ENCODE measurements at regions not wholly inside any gene's neighbourhood (a gene's known extent, or its start where the extent isn't known, plus 50 kb on each side); places are given as distances from the start of the nearest gene placed in this dataset.

GRCh38 chr13:57314897-57315520 is 148.0 kb downstream of the PRR20E start:
- TF ChIP-seq RAD21 (IDR thresholded peaks at IDR 0.05 in 1 of 2, conservative IDR thresholded peaks at IDR 0.05 in 1 of 2; ENCODE audit: low read depth in 2 of 2, low read length in 2 of 2) = no peak
- no peak for TF ChIP-seq RNF2 (IDR thresholded peaks at IDR 0.05; ENCODE audit: borderline replicate concordance, low read depth, low read length, missing control alignments, poor library complexity, severe bottlenecking)
- TF ChIP-seq EP300 (IDR thresholded peaks at IDR 0.05; ENCODE audit: borderline replicate concordance in 1 of 2, low read depth in 2 of 2, low read length in 2 of 2) = no peak
- no peak for TF ChIP-seq NRF1 (IDR thresholded peaks at IDR 0.05; ENCODE audit: low read depth, low read length)
- TF ChIP-seq, protein P1, sequence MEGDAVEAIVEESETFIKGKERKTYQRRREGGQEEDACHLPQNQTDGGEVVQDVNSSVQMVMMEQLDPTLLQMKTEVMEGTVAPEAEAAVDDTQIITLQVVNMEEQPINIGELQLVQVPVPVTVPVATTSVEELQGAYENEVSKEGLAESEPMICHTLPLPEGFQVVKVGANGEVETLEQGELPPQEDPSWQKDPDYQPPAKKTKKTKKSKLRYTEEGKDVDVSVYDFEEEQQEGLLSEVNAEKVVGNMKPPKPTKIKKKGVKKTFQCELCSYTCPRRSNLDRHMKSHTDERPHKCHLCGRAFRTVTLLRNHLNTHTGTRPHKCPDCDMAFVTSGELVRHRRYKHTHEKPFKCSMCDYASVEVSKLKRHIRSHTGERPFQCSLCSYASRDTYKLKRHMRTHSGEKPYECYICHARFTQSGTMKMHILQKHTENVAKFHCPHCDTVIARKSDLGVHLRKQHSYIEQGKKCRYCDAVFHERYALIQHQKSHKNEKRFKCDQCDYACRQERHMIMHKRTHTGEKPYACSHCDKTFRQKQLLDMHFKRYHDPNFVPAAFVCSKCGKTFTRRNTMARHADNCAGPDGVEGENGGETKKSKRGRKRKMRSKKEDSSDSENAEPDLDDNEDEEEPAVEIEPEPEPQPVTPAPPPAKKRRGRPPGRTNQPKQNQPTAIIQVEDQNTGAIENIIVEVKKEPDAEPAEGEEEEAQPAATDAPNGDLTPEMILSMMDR (IDR thresholded peaks at IDR 0.05; ENCODE audit: control extremely low read depth in 1 of 3, insufficient read depth in 1 of 3, low read depth in 1 of 3, low read length in 3 of 3) = no peak
- no peak for TF ChIP-seq SRF (IDR thresholded peaks at IDR 0.05; ENCODE audit: low read depth, low read length)
- TF ChIP-seq, protein P2, sequence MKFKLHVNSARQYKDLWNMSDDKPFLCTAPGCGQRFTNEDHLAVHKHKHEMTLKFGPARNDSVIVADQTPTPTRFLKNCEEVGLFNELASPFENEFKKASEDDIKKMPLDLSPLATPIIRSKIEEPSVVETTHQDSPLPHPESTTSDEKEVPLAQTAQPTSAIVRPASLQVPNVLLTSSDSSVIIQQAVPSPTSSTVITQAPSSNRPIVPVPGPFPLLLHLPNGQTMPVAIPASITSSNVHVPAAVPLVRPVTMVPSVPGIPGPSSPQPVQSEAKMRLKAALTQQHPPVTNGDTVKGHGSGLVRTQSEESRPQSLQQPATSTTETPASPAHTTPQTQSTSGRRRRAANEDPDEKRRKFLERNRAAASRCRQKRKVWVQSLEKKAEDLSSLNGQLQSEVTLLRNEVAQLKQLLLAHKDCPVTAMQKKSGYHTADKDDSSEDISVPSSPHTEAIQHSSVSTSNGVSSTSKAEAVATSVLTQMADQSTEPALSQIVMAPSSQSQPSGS (IDR thresholded peaks at IDR 0.05; ENCODE audit: low read length) = no peak
- no peak for TF ChIP-seq SIX5 (IDR thresholded peaks at IDR 0.05; ENCODE audit: low read depth, low read length)
- no peak for TF ChIP-seq POLR2A (IDR thresholded peaks at IDR 0.05; ENCODE audit: control extremely low read depth in 1 of 2, low read depth in 2 of 2, low read length in 2 of 2)
- TF ChIP-seq CHD2 (IDR thresholded peaks at IDR 0.05; ENCODE audit: low read length) = no peak
- no peak for TF ChIP-seq TAF1 (IDR thresholded peaks at IDR 0.05; ENCODE audit: low read depth, low read length)
- TF ChIP-seq RFX5 (IDR thresholded peaks at IDR 0.05; ENCODE audit: borderline replicate concordance, low read depth, low read length) = no peak

All from H1 (cell line).